ENCODE measurements at regions not wholly inside any gene's neighbourhood (a gene's known extent, or its start where the extent isn't known, plus 50 kb on each side); places are given as distances from the start of the nearest gene placed in this dataset.
"Not testable (repeated sequence)": the region's sequence is repeated elsewhere in the genome, so short reads cannot be mapped to it uniquely, and the experiment has no call there.

GRCh38 chr14:106141242-106142220 lies 615.1 kb downstream of the TMEM121 start:
- H3K4me1 ChIP-seq: no peaks in the 10 kb centered on the region
- intact Hi-C loops (cut with DNase I): no loop called here
- H3K4me3 ChIP-seq: no peak overlapping the region
- no peaks in the 10 kb centered on the region for H3K9me3 ChIP-seq
- 72 to 86% (median 75%) methylated on average over 11 to 18 of the region's 18 CpGs for WGBS, 3 donors
- peaks cover 0 to 9% (median 0%) of the 10 kb centered on the region in 3 donors for H3K27me3 ChIP-seq (ENCODE audit: insufficient read depth in 3 of 3, low read length in 2 of 3)
- peak in 1 of 2 donors; percentile 46 for DNase-seq
- no peak overlapping the region for H3K27ac ChIP-seq
- H3K36me3 ChIP-seq (ENCODE audit: insufficient read depth in 1 of 2, low read depth in 1 of 2): no peaks in the 10 kb centered on the region
- TF ChIP-seq CTCF (IDR thresholded peaks at IDR 0.05): no peak
- ATAC-seq: no peak

GRCh38 chr14:106145731-106146130 lies 619.3 kb downstream of the TMEM121 start:
- DNase-seq; intact Hi-C loops (cut with DNase I): not testable (repeated sequence)
- 57 to 66% (median 66%) methylated on average over 6 of the region's 6 CpGs for WGBS, 3 donors

GRCh38 chr14:106153362-106153955 lies 627.1 kb downstream of the TMEM121 start:
- H3K9me3 ChIP-seq; H3K4me1 ChIP-seq; H3K27ac ChIP-seq; H3K4me3 ChIP-seq; H3K27me3 ChIP-seq (ENCODE audit: insufficient read depth in 3 of 3, low read length in 2 of 3); H3K36me3 ChIP-seq (ENCODE audit: insufficient read depth in 1 of 2, low read depth in 1 of 2); ATAC-seq; intact Hi-C loops (cut with DNase I): not testable (repeated sequence)
- peak; percentile 68 to 74 for DNase-seq
- peak; percentile 81 for TF ChIP-seq CTCF (IDR thresholded peaks at IDR 0.05)
- WGBS, 3 donors: 23 to 28% (median 24%) methylated on average over 17 of the region's 17 CpGs

More at GRCh38 chr14:106145731-106146130, 619.3 kb downstream of the TMEM121 start:
- H3K27ac ChIP-seq; H3K9me3 ChIP-seq; H3K4me1 ChIP-seq; H3K4me3 ChIP-seq; H3K36me3 ChIP-seq (ENCODE audit: insufficient read depth in 1 of 2, low read depth in 1 of 2); ATAC-seq: not testable (repeated sequence)
- H3K27me3 ChIP-seq (ENCODE audit: insufficient read depth in 3 of 3, low read length in 2 of 3): peaks cover 0 to 15% (median 0%) of the 10 kb centered on the region in 3 donors

GRCh38 chr14:106163316-106163715 lies 636.9 kb downstream of the TMEM121 start:
- ATAC-seq (no peak), DNase-seq (no peak)
- H3K4me3 ChIP-seq: no peak overlapping the region
- no peak for TF ChIP-seq CTCF (IDR thresholded peaks at IDR 0.05)
- peaks cover 7% of the 10 kb centered on the region for H3K9me3 ChIP-seq
- no peak overlapping the region for H3K27ac ChIP-seq
- no peaks in the 10 kb centered on the region for H3K27me3 ChIP-seq (ENCODE audit: insufficient read depth in 3 of 3, low read length in 2 of 3)
- intact Hi-C loops (cut with DNase I): no loop called here
- H3K36me3 ChIP-seq (ENCODE audit: insufficient read depth in 1 of 2, low read depth in 1 of 2): no peaks in the 10 kb centered on the region
- 42 to 61% (median 47%) methylated on average over 3 of the region's 3 CpGs for WGBS, 3 donors
- no peaks in the 10 kb centered on the region for H3K4me1 ChIP-seq

GRCh38 chr14:106163812-106164211 lies 637.4 kb downstream of the TMEM121 start:
- ATAC-seq; H3K27ac ChIP-seq; H3K27me3 ChIP-seq (ENCODE audit: insufficient read depth in 3 of 3, low read length in 2 of 3); H3K36me3 ChIP-seq (ENCODE audit: insufficient read depth in 1 of 2, low read depth in 1 of 2); H3K9me3 ChIP-seq; H3K4me1 ChIP-seq; intact Hi-C loops (cut with DNase I); DNase-seq; H3K4me3 ChIP-seq: not testable (repeated sequence)
- WGBS, 3 donors: 46 to 83% (median 54%) methylated on average over 3 of the region's 3 CpGs
